GM18861 (cell line): ENCODE measurements at regions not wholly inside any gene's neighbourhood (a gene's known extent, or its start where the extent isn't known, plus 50 kb on each side); places are given as distances from the start of the nearest gene placed in this dataset.
"Not testable (repeated sequence)": the region's sequence is repeated elsewhere in the genome, so short reads cannot be mapped to it uniquely, and the experiment has no call there.

Experiments used
- ATAC-seq: cut with Tn5 transposase; IDR thresholded peaks from one replicate; pipeline ENCODE4 v1.9.1; 2021; ENCODE audit not compliant: unreplicated experiment

- ATAC-seq, result no peak
Observed at GRCh38 chr4:117545039-117545438, 459.7 kb upstream of the TRAM1L1 start.

GRCh38 chr4:117549524-117549923 is 464.1 kb upstream of the TRAM1L1 start:
- ATAC-seq, result no peak

GRCh38 chr4:117550085-117550484 is 464.7 kb upstream of the TRAM1L1 start:
- ATAC-seq, result no peak

GRCh38 chr4:117560329-117560728 is 474.0 kb upstream of the NDST3 start:
- ATAC-seq, result no peak

GRCh38 chr4:117574085-117574484 is 460.2 kb upstream of the NDST3 start:
- ATAC-seq, result no peak

GRCh38 chr4:117575850-117576249 is 458.4 kb upstream of the NDST3 start:
- no peak for ATAC-seq

- ATAC-seq, result no peak
Observed at GRCh38 chr4:117577686-117578311, 456.5 kb upstream of the NDST3 start.

GRCh38 chr4:117588771-117589170 is 445.5 kb upstream of the NDST3 start:
- ATAC-seq, result no peak

GRCh38 chr4:117596917-117597480 is 437.3 kb upstream of the NDST3 start:
- ATAC-seq, result no peak

GRCh38 chr4:117599393-117599792 is 434.9 kb upstream of the NDST3 start:
- ATAC-seq, result not testable (repeated sequence)

- not testable (repeated sequence) for ATAC-seq
Observed at GRCh38 chr4:117600936-117601335, 433.4 kb upstream of the NDST3 start.

GRCh38 chr4:117610706-117611308 is 423.5 kb upstream of the NDST3 start:
- no peak for ATAC-seq

GRCh38 chr4:117621673-117622072 is 412.6 kb upstream of the NDST3 start:
- no peak for ATAC-seq

GRCh38 chr4:117623326-117623725 is 411.0 kb upstream of the NDST3 start:
- ATAC-seq, result no peak

- no peak for ATAC-seq
Observed at GRCh38 chr4:117626664-117627063, 407.6 kb upstream of the NDST3 start.

GRCh38 chr4:117634716-117635115 is 399.6 kb upstream of the NDST3 start:
- no peak for ATAC-seq

GRCh38 chr4:117637347-117637746 is 396.9 kb upstream of the NDST3 start:
- no peak for ATAC-seq

- ATAC-seq, result no peak
Observed at GRCh38 chr4:117640836-117641235, 393.4 kb upstream of the NDST3 start.

GRCh38 chr4:117641519-117641918 is 392.8 kb upstream of the NDST3 start:
- no peak for ATAC-seq

- ATAC-seq, result no peak
Observed at GRCh38 chr4:117654079-117654478, 380.2 kb upstream of the NDST3 start.

GRCh38 chr4:117660668-117661067 is 373.6 kb upstream of the NDST3 start:
- ATAC-seq, result no peak
